ENCODE measurements at regions not wholly inside any gene's neighbourhood (a gene's known extent, or its start where the extent isn't known, plus 50 kb on each side); places are given as distances from the start of the nearest gene placed in this dataset.

- Histone ChIP-seq H3K4me3 (ENCODE audit: low read depth in 1 of 3, low read length in 3 of 3) (no peak overlapping the region), H3K27ac (ENCODE audit: low read depth in 1 of 2, low read length in 2 of 2) (no peak overlapping the region), H3K36me3 (ENCODE audit: control insufficient read depth in 4 of 4, insufficient read depth in 3 of 4, low read depth in 1 of 4, low read length in 3 of 4) (no peaks in the 10 kb centered on the region), H3K4me1 (ENCODE audit: control insufficient read depth in 4 of 4, insufficient read depth in 4 of 4, low read length in 3 of 4) (no peaks in the 10 kb centered on the region), H3K9me3 (ENCODE audit: control insufficient read depth in 4 of 4, low read length in 3 of 4) (no peaks in the 10 kb centered on the region), H3K9ac (ENCODE audit: low read depth in 1 of 2, low read length in 2 of 2) (no peak overlapping the region), H3K27me3 (ENCODE audit: control insufficient read depth in 4 of 4, insufficient read depth in 4 of 4, low read length in 3 of 4) (no peaks in the 10 kb centered on the region)
- 87% methylated on average over 7 of the region's 7 CpGs for WGBS
- no peak for DNase-seq (ENCODE audit: low spot score)
- TF ChIP-seq YY1 (IDR thresholded peaks at IDR 0.05) (no peak), SP1 (IDR thresholded peaks at IDR 0.05) (no peak), RXRA (IDR thresholded peaks at IDR 0.05) (no peak), EGR1 (IDR thresholded peaks at IDR 0.05; ENCODE audit: low read depth in 2 of 2) (no peak), HNF4G (IDR thresholded peaks at IDR 0.05) (no peak), CTCF (IDR thresholded peaks at IDR 0.05; ENCODE audit: low read depth, low read length, missing input control) (no peak), FOXA1 (IDR thresholded peaks at IDR 0.05) (no peak), ATF3 (IDR thresholded peaks at IDR 0.05) (no peak), RAD21 (IDR thresholded peaks at IDR 0.05) (no peak), TAF1 (conservative IDR thresholded peaks at IDR 0.05) (no peak), FOXA2 (IDR thresholded peaks at IDR 0.05) (no peak), ZBTB33 (IDR thresholded peaks at IDR 0.05) (no peak), NR2F2 (IDR thresholded peaks at IDR 0.05) (no peak), MAX (IDR thresholded peaks at IDR 0.05) (no peak), GABPA (IDR thresholded peaks at IDR 0.05 in 1 of 2, conservative IDR thresholded peaks at IDR 0.05 in 1 of 2) (no peak), REST (IDR thresholded peaks at IDR 0.05) (no peak)
Measured at GRCh38 chr2:175852879-175853615, 149.0 kb downstream of the LNPK start.
